NCI-H2171 (cell line): ENCODE measurements at regions not wholly inside any gene's neighbourhood (a gene's known extent, or its start where the extent isn't known, plus 50 kb on each side); places are given as distances from the start of the nearest gene placed in this dataset.
"Not testable (repeated sequence)": the region's sequence is repeated elsewhere in the genome, so short reads cannot be mapped to it uniquely, and the experiment has no call there.

Source experiments
- DNase-seq: peaks from one replicate; lab custom pipeline; 2025; lab: John Stamatoyannopoulos, UW

GRCh38 chr4:180281724-180282123, 1961.5 kb upstream of the TENM3 start:
- DNase-seq = no peak

GRCh38 chr4:180284267-180284666, 1958.9 kb upstream of the TENM3 start:
- no peak for DNase-seq

GRCh38 chr4:180285796-180286195, 1957.4 kb upstream of the TENM3 start:
- DNase-seq = no peak

GRCh38 chr4:180292339-180292738, 1950.9 kb upstream of the TENM3 start:
- DNase-seq = no peak

- no peak for DNase-seq
These were observed 1947.1 kb upstream of the TENM3 start for GRCh38 chr4:180296036-180296599.

GRCh38 chr4:180304321-180304720, 1938.9 kb upstream of the TENM3 start:
- DNase-seq = no peak

GRCh38 chr4:180310616-180311015, 1932.6 kb upstream of the TENM3 start:
- DNase-seq = no peak

GRCh38 chr4:180314972-180315371, 1928.2 kb upstream of the TENM3 start:
- no peak for DNase-seq

GRCh38 chr4:180330521-180330920, 1912.7 kb upstream of the TENM3 start:
- no peak for DNase-seq

GRCh38 chr4:180333162-180333561, 1910.0 kb upstream of the TENM3 start:
- DNase-seq = no peak

- no peak for DNase-seq
These were observed 1907.6 kb upstream of the TENM3 start for GRCh38 chr4:180335566-180335965.

GRCh38 chr4:180336494-180337090, 1906.6 kb upstream of the TENM3 start:
- DNase-seq = no peak

GRCh38 chr4:180341926-180342325, 1901.3 kb upstream of the TENM3 start:
- DNase-seq = no peak

- DNase-seq = no peak
These were observed 1892.3 kb upstream of the TENM3 start for GRCh38 chr4:180350901-180351300.

GRCh38 chr4:180356766-180357165, 1886.4 kb upstream of the TENM3 start:
- DNase-seq = no peak

GRCh38 chr4:180360113-180360512, 1883.1 kb upstream of the TENM3 start:
- not testable (repeated sequence) for DNase-seq

- no peak for DNase-seq
These were observed 1879.4 kb upstream of the TENM3 start for GRCh38 chr4:180363815-180364214.

GRCh38 chr4:180372691-180373090, 1870.5 kb upstream of the TENM3 start:
- DNase-seq = no peak

- no peak for DNase-seq
These were observed 1865.5 kb upstream of the TENM3 start for GRCh38 chr4:180377741-180378140.

- DNase-seq = no peak
These were observed 1862.5 kb upstream of the TENM3 start for GRCh38 chr4:180380733-180381132.

- no peak for DNase-seq
These were observed 1851.6 kb upstream of the TENM3 start for GRCh38 chr4:180391613-180392012.

- no peak for DNase-seq
These were observed 1848.9 kb upstream of the TENM3 start for GRCh38 chr4:180394312-180394711.

- no peak for DNase-seq
These were observed 1848.5 kb upstream of the TENM3 start for GRCh38 chr4:180394730-180395129.

- no peak for DNase-seq
These were observed 1844.6 kb upstream of the TENM3 start for GRCh38 chr4:180398564-180398963.
